GM18502 (cell line): ENCODE measurements at regions not wholly inside any gene's neighbourhood (a gene's known extent, or its start where the extent isn't known, plus 50 kb on each side); places are given as distances from the start of the nearest gene placed in this dataset.
"Not testable (repeated sequence)": the region's sequence is repeated elsewhere in the genome, so short reads cannot be mapped to it uniquely, and the experiment has no call there.

Experiments used
- ATAC-seq: cut with Tn5 transposase; IDR thresholded peaks from one replicate; pipeline ENCODE4 v1.9.1; 2021; ENCODE audit warnings: mild to moderate bottlenecking; ENCODE audit not compliant: unreplicated experiment, poor library complexity

DNA sequence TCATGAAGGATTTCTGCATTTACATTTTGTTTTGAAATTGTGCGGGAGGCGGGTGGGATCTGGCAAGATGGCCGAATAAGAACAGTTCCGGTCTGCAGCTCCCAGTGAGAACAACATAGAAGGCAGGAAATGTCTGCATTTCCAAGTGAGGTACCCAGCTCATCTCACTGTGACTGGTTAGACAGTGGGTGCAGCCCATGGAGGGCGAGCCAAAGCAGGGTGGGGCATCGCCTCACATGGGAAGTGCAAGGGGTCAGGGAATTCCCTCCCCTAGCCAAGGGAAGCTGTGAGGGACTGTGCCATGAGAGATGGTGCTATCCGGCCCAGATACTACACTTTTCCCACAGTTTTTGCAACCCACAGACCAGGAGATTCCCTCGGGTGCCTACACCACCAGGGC, 215.0 kb upstream of the USP24 start:
- ATAC-seq = not testable (repeated sequence)

- ATAC-seq = no peak
Observed at GRCh38 chr1:55428944-55429931, 214.1 kb upstream of the USP24 start.

DNA sequence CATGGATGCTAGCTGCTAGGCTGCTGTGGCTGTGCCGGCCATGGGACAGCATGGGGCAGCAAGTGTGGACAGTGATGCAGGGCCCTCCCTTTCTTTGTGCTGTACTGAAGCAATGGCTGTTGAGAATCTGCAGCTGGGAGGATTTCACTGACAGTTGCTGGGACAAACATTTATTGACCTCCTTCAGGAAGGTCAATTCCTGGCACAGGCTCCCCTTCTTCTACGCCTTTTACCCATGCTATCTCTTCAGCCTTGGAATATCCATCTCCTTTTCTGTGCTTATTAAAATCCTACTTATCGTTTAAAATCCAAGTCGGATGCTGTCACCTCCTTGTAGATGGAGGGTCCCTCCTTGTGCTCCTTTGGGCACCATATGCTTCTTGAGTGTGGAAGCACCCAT, 213.1 kb upstream of the USP24 start:
- ATAC-seq = no peak

DNA sequence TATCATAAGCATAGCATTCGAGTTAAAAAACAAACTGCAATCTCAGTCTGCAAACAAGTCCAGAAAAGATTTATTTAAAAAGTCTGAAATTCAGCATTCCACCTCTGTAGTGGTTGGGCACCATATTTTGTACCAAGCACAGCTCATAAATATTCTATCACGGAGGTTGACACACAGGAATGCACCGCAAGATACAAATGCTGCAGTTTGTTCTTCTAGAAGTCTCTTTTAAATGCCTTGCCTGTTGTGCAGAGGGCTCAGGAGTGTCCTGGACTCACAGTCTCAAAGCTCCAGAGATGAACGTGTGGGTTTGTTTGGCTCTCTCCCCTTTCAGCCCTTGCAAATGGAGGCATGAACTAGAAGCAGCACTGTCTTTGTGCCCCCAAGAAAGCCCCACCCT, 212.4 kb upstream of the USP24 start:
- no peak for ATAC-seq

GRCh38 chr1:55426619-55427018, 211.5 kb upstream of the USP24 start:
- no peak for ATAC-seq

- ATAC-seq = no peak
Observed at GRCh38 chr1:55426156-55426555, 211.0 kb upstream of the USP24 start.

GRCh38 chr1:55425310-55425930, 210.3 kb upstream of the USP24 start:
- no peak for ATAC-seq

GRCh38 chr1:55423376-55423775, 208.2 kb upstream of the USP24 start:
- no peak for ATAC-seq

DNA sequence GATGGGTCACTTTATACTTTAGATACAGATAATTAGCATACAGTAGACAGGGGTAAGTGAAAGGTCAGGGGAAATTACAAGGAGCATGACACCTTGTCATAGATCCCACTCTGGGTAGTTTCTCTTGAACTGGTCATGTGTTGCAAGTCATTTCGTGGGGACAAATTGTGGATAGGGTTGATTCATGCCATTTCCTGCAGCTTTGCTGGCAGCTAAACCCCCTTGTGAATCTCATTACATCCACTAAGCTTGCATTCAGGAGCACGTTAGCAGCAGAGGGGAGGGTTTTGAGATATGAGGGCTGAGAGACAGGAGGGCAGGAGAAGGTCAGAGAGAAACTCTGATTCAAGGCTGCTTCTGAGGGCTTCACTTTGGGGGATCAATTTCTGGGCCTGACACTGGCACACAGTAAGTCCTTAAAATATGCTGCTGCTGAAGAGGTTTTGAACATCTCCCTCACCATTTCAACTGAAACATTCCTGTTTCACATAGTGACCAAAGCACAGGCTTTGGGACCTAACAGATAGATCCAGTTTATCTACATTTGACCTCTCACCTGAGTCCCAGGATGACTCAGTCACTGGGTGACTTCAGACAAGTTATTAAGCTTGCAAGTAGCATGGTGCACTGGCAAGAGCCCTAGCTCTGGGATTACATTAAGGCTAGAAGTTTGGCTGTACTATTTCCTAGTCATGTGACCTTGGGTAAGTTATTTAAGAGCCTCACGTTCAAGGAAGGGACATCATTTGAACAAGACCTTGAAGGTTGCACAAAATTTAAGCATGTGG, 206.0 kb upstream of the USP24 start:
- no peak for ATAC-seq

DNA sequence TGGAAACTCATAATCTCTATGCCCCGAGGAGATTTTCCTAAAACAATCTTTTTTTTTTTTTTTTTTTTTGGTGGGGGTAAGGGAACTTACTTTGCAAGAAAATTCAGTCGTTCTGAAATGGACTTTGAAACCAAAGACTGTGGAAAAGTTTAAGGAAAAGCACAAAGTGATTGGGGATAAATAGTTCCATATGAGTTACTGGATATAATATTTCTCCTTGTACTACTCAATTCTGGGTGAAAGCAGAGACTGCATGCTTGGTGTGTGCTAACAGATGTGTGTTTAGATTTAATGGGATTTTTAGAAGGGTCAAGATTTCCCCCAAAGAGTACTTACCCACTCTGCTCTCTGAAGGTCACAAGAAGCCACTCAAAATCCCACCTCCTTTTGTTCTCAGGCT, 204.9 kb upstream of the USP24 start:
- ATAC-seq = no peak

GRCh38 chr1:55418208-55419000, 203.2 kb upstream of the USP24 start:
- ATAC-seq = no peak

- no peak for ATAC-seq
Observed at GRCh38 chr1:55416164-55416842, 201.1 kb upstream of the USP24 start.

GRCh38 chr1:55413286-55413685, 198.1 kb upstream of the USP24 start:
- ATAC-seq = no peak

- no peak for ATAC-seq
Observed at GRCh38 chr1:55412060-55412459, 196.9 kb upstream of the USP24 start.

DNA sequence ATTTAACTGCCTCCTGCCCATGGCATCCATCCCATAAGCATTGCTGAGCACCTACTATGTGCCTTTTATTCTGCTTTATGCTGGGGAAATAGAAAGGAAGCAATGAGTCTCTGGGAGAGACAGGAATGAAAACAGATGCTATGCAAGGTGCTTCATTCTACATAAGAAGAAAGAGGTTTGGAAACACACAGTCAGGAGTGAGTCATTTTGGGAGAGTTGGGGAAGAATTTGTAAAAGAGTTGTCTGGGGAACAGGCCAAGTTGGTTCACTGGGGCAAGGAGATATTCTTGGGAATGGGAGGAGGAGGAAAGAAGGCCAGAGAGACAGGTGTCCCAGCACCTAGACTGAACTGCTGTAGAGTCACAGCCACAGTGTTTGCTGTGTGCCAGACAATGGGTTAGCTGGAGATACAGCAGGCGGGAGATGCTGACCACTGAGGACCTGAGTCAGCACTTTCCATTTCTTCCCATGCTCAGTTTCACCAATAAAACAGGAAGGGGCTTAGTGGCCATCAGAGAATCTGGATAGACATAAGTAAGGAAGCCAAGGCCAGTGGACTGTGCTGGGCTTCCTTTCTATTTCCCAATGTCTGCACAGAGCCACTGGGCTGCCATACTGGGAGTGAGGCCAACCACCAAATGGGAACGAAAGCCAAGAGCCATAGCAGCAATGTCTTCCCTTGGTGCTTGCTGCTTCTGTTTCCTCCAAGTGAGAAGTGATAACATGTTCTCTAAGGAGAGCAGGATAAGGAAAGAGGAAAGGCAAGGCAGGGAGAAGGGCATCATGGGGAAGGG, 187.7 kb upstream of the USP24 start:
- ATAC-seq = no peak

DNA sequence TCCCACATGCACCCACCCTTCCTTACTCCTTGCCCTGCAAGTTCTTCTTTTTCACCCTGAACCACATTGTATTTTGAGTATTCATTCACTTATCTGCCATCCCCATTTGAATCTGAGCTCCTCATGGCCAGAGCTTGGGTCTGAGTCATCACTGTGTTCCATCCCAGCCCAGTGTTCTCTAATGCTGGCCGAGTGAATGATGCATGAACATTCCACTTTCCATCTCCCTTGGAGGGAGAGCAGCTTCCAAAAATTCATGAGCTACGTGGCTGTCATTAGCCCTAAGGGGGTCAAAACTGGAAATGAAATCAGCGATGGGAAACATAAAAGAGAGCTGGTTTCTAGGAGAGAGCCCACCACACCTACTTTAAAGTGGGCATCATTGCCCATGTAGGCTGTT, 187.0 kb upstream of the USP24 start:
- ATAC-seq = no peak

DNA sequence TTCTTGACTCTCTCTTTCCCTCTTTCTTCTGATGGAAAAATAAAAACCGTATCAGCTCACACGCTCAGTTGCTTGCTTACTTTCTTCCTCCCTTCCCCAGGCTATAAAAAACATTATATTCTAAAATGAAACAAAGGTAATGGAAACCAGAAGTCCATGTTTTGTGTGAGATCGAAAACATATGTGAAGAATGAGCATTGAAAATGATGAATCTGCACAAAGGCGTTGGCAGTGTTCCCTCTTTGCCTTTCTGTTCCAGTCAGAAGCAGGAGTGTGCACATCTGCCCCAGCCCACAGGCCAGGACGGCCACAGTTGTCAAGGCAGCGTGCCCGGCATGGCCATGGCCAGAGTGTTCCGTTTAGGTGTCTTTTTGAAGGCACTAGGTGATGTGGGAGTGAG, 185.3 kb upstream of the USP24 start:
- no peak for ATAC-seq

- no peak for ATAC-seq
Observed at GRCh38 chr1:55399346-55399745, 184.2 kb upstream of the USP24 start.

DNA sequence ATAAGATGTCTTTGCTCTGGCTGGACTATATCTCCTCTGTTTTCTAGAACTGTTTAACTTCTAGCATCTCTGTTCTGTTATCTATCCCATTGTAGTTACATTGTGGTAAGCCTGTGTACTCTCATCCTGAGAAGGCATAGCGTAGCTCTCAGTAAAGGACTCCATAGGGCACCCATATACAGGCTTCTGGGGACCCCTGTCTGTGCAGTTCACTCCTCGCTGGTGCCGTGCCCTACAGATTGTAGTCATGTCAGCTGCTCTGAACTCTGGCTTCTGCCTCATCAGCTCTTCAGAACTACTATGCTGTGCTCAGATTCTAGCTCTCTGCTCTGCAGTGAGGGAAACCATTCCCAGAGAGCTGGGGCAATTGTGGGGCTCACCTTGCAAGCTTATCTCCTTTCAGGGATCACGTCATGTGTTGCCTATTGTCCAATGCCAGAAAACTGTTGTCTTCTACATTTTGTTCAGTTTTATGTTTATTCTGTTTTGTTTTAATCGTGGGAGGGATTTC, 181.3 kb upstream of the USP24 start:
- ATAC-seq = no peak
